Endothelial cell (in vitro differentiated cells): ENCODE measurements at regions not wholly inside any gene's neighbourhood (a gene's known extent, or its start where the extent isn't known, plus 50 kb on each side); places are given as distances from the start of the nearest gene placed in this dataset.
A peak's percentile ranks its signal among the peaks of the same experiment; 100 is the strongest.

Experiments
- DNase-seq: peaks from one replicate; pipeline ENCODE4 v3.0.0; 2021; ENCODE audit warnings: low spot score
- H3K27ac Mint-ChIP-seq: one replicate; pipeline ENCODE4 v1.8.0; 2021; ENCODE audit warnings: mixed read lengths, inconsistent platforms; ENCODE audit not compliant: unreplicated experiment
- H3K27me3 Mint-ChIP-seq: one replicate; pipeline ENCODE4 v1.8.0; 2021; ENCODE audit warnings: mild to moderate bottlenecking, moderate library complexity, mixed read lengths, inconsistent platforms; ENCODE audit not compliant: unreplicated experiment
- H3K36me3 Mint-ChIP-seq: one replicate; pipeline ENCODE4 v1.8.0; 2021; ENCODE audit warnings: mild to moderate bottlenecking, low read depth, mixed read lengths, inconsistent platforms; ENCODE audit not compliant: unreplicated experiment
- H3K4me1 Mint-ChIP-seq: one replicate; pipeline ENCODE4 v1.8.0; 2021; ENCODE audit warnings: mild to moderate bottlenecking, mixed read lengths, inconsistent platforms; ENCODE audit not compliant: unreplicated experiment
- H3K4me3 Mint-ChIP-seq: one replicate; pipeline ENCODE4 v1.8.0; 2021; ENCODE audit warnings: mild to moderate bottlenecking, mixed read lengths, inconsistent platforms; ENCODE audit not compliant: unreplicated experiment
- H3K9me3 Mint-ChIP-seq: one replicate; pipeline ENCODE4 v1.8.0; 2021; ENCODE audit warnings: mixed read lengths, inconsistent platforms; ENCODE audit not compliant: unreplicated experiment
- CTCF ChIP-seq: fragments of 200-600 bp; sonication (generic); IDR thresholded peaks from one replicate; pipeline ENCODE4 v1.5.0; 2021; ENCODE audit warnings: antibody characterized with exemption; ENCODE audit not compliant: unreplicated experiment

GRCh38 chr10:85170026-85170425 is 841.6 kb downstream of the CCSER2 start:
- peaks cover 7% of the 10 kb centered on the region for H3K9me3 Mint-ChIP-seq
- TF ChIP-seq CTCF = no peak
- no peak overlapping the region for H3K27ac Mint-ChIP-seq

DNA sequence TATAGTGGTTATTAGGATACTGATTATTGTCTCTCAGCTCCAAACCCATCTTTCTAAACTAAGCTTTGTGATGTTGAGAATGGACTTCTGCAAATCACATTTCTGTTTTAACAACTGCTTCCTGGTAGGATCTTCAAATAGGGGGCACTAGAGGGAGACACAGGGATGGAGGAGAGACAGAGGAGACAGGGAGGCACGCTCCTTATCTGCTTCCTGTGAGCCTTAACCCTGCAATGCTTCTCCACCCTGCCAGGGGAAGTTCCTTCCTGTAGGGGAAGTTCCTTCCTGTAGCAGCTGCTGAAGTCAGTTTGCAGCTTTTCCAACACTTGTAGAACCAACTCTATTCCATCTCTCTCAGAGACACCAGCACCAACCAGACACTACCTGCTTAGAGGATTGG is 847.2 kb downstream of the CCSER2 start:
- Mint-ChIP-seq H3K9me3 (peaks cover 20% of the 10 kb centered on the region), H3K36me3 (peaks cover 3% of the 10 kb centered on the region), H3K4me1 (peaks cover 10% of the 10 kb centered on the region), H3K27me3 (peaks cover 2% of the 10 kb centered on the region), H3K4me3 (no peak overlapping the region), H3K27ac (no peak overlapping the region)
- peak; percentile 8 for DNase-seq
- TF ChIP-seq CTCF = no peak

More at GRCh38 chr10:85170026-85170425, 841.6 kb downstream of the CCSER2 start:
- Mint-ChIP-seq H3K27me3 (no peaks in the 10 kb centered on the region), H3K36me3 (peaks cover 3% of the 10 kb centered on the region), H3K4me1 (peaks cover 2% of the 10 kb centered on the region), H3K4me3 (no peak overlapping the region)
- DNase-seq = no peak

- no peak for DNase-seq
- no peak overlapping the region for H3K4me3 Mint-ChIP-seq
- TF ChIP-seq CTCF = no peak
- no peaks in the 10 kb centered on the region for H3K36me3 Mint-ChIP-seq
- peaks cover 13% of the 10 kb centered on the region for H3K9me3 Mint-ChIP-seq
- peaks cover 10% of the 10 kb centered on the region for H3K4me1 Mint-ChIP-seq
- peaks cover 3% of the 10 kb centered on the region for H3K27me3 Mint-ChIP-seq
- no peak overlapping the region for H3K27ac Mint-ChIP-seq
Observed at GRCh38 chr10:85177767-85178166, 849.4 kb downstream of the CCSER2 start.

- TF ChIP-seq CTCF = no peak
- peaks cover 3% of the 10 kb centered on the region for H3K36me3 Mint-ChIP-seq
- no peaks in the 10 kb centered on the region for H3K4me1 Mint-ChIP-seq
- no peak for DNase-seq
- H3K27me3 Mint-ChIP-seq = peaks cover 1% of the 10 kb centered on the region
- no peaks in the 10 kb centered on the region for H3K9me3 Mint-ChIP-seq
- H3K4me3 Mint-ChIP-seq = no peak overlapping the region
- no peak overlapping the region for H3K27ac Mint-ChIP-seq
Observed at GRCh38 chr10:85187047-85187446, 858.7 kb downstream of the CCSER2 start.

GRCh38 chr10:85188770-85189484 is 860.5 kb downstream of the CCSER2 start:
- no peak overlapping the region for H3K27ac Mint-ChIP-seq
- H3K4me3 Mint-ChIP-seq = no peak overlapping the region
- H3K27me3 Mint-ChIP-seq = peaks cover 2% of the 10 kb centered on the region
- no peaks in the 10 kb centered on the region for H3K4me1 Mint-ChIP-seq
- H3K36me3 Mint-ChIP-seq = peaks cover 3% of the 10 kb centered on the region
- H3K9me3 Mint-ChIP-seq = peaks cover 4% of the 10 kb centered on the region
- TF ChIP-seq CTCF = no peak
- DNase-seq = no peak
